ENCODE measurements at regions not wholly inside any gene's neighbourhood (a gene's known extent, or its start where the extent isn't known, plus 50 kb on each side); places are given as distances from the start of the nearest gene placed in this dataset.
A peak's percentile ranks its signal among the peaks of the same experiment; 100 is the strongest.
"Not testable (repeated sequence)": the region's sequence is repeated elsewhere in the genome, so short reads cannot be mapped to it uniquely, and the experiment has no call there.

DNA sequence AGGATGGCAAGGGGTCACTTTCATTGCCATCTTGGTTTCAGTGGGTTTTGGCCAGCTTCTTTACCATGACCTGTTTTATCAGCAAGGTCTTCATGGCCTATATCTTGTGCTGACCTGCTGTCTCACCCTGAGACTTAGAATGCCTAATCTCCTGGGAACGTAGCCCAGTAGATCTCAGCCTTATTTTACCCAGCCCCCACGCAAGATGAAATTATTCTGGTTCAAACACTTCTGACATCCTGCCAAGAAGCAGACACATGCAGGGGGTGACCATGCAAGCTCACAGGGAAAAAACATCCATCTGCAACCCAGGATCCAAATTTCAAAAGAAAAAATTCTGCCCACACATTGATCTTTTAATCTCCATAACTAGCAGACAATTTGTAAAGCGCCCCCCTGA, 88.4 kb upstream of the EEPD1 start:
- Histone ChIP-seq H3K9me3 (no peaks in the 10 kb centered on the region), H3K4me3 (no peak overlapping the region), H3K4me1 (no peaks in the 10 kb centered on the region), H3K27ac (no peak overlapping the region), H3K27me3 (no peaks in the 10 kb centered on the region), H3K36me3 (no peaks in the 10 kb centered on the region)
- DNase-seq = no peak
- WGBS, 5 donors = 51 to 68% (median 54%) methylated on average over 3 of the region's 3 CpGs
- intact Hi-C loops (cut with DNase I; ENCODE audit: low total_unique reads) = no loop called here
- peak in 1 of 3 donors; percentile 24 for TF ChIP-seq POLR2AphosphoS5 (IDR thresholded peaks at IDR 0.05)
- TF ChIP-seq EP300 (IDR thresholded peaks at IDR 0.05) = no peak

DNA sequence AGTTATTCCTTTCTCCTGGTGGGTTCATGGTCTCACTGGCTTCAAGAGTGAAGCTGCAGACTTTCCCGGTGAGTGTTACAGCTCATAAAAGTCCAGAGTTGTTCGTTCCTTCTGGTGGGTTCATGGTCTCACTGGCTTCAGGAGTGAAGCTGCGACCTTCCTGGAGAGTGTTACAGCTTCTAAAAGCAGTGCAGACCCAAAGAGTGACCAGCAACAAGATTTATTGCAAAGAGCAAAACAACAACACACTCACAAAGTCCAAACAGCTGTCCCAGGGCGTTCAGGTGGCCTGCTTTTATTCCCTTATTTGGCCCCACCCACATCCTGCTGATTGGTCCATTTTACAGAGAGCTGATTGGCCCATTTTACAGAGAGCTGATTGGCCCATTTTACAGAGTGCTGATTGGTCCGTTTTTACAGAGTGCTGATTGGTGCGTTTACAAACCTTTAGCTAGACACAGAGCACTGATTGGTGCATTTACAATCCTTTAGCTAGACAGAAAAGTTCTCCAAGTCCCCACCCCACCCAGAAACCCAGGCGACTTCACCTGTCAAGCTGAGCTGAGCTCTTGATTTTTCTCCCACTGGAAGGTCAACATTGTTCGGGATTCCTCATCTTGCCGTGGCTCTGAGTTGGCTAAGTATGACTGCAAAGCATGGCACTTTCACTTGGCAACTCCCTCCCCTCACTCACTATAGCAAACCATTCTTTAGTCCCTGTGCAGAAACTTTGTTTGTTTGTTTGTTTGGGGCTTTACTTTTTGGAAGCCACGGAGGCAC, 87.3 kb upstream of the EEPD1 start:
- H3K9me3 ChIP-seq; intact Hi-C loops (cut with DNase I; ENCODE audit: low total_unique reads); DNase-seq; H3K36me3 ChIP-seq; H3K4me3 ChIP-seq; H3K4me1 ChIP-seq; H3K27me3 ChIP-seq; H3K27ac ChIP-seq: not testable (repeated sequence)
- WGBS, 5 donors = 89 to 95% (median 90%) methylated on average over 10 of the region's 10 CpGs

DNA sequence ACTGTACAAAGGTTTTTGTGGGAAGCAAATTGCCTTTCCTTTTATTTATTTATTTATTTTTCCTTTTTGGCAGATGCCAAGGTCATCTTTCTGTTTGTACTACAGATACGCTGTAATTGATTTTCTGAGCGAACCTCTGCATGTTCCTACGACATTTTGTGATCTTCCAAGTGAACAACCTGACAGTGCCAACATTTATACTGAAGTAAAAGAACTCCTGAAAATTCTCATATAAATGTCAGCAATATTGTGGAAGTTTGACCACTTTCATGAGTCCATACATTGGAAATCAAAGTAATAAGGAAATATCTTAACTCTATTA, 86.8 kb upstream of the EEPD1 start:
- Histone ChIP-seq H3K36me3 (no peaks in the 10 kb centered on the region), H3K4me3 (no peak overlapping the region), H3K9me3 (no peaks in the 10 kb centered on the region), H3K27ac (no peak overlapping the region), H3K4me1 (no peaks in the 10 kb centered on the region), H3K27me3 (no peaks in the 10 kb centered on the region)
- TF ChIP-seq POLR2A (IDR thresholded peaks at IDR 0.05) (no peak), EP300 (IDR thresholded peaks at IDR 0.05) (no peak), POLR2AphosphoS5 (IDR thresholded peaks at IDR 0.05) (no peak)
- TF ChIP-seq, protein P1, sequence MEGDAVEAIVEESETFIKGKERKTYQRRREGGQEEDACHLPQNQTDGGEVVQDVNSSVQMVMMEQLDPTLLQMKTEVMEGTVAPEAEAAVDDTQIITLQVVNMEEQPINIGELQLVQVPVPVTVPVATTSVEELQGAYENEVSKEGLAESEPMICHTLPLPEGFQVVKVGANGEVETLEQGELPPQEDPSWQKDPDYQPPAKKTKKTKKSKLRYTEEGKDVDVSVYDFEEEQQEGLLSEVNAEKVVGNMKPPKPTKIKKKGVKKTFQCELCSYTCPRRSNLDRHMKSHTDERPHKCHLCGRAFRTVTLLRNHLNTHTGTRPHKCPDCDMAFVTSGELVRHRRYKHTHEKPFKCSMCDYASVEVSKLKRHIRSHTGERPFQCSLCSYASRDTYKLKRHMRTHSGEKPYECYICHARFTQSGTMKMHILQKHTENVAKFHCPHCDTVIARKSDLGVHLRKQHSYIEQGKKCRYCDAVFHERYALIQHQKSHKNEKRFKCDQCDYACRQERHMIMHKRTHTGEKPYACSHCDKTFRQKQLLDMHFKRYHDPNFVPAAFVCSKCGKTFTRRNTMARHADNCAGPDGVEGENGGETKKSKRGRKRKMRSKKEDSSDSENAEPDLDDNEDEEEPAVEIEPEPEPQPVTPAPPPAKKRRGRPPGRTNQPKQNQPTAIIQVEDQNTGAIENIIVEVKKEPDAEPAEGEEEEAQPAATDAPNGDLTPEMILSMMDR (IDR thresholded peaks at IDR 0.05) = no peak
- 82 to 91% (median 87%) methylated on average over 3 of the region's 3 CpGs for WGBS, 5 donors
- intact Hi-C loops (cut with DNase I; ENCODE audit: low total_unique reads) = no loop called here
- no peak for DNase-seq

DNA sequence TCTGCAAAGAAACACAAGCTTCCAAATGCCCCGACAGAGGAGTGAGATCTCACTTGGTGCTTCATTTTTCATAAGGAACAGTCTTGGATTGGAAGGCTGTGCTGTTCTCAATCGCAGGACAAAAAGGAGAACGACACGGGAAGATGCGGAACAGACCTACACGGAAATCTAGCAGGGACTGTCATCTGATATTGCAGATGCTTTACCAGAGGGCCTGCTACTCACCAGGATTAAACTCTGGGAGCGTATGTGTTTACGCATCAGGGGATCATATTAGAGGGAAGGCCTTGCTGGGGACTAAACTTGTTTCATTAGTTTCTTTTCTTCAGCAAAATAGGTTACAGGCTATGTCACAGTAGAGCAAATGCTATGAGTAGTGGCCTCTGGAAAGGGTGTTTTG, 82.8 kb upstream of the EEPD1 start:
- intact Hi-C loops (cut with DNase I; ENCODE audit: low total_unique reads) = no loop called here
- H3K9me3 ChIP-seq = no peaks in the 10 kb centered on the region
- TF ChIP-seq, protein P1 (IDR thresholded peaks at IDR 0.05) = no peak
- TF ChIP-seq EP300 (IDR thresholded peaks at IDR 0.05) = no peak
- no peak for TF ChIP-seq POLR2A (IDR thresholded peaks at IDR 0.05)
- no peak for TF ChIP-seq POLR2AphosphoS5 (IDR thresholded peaks at IDR 0.05)
- H3K4me1 ChIP-seq = no peaks in the 10 kb centered on the region
- H3K4me3 ChIP-seq = no peak overlapping the region
- 71 to 85% (median 82%) methylated on average over 8 of the region's 8 CpGs for WGBS, 5 donors
- no peaks in the 10 kb centered on the region for H3K36me3 ChIP-seq
- no peak overlapping the region for H3K27ac ChIP-seq
- no peak for DNase-seq
- H3K27me3 ChIP-seq = no peaks in the 10 kb centered on the region

DNA sequence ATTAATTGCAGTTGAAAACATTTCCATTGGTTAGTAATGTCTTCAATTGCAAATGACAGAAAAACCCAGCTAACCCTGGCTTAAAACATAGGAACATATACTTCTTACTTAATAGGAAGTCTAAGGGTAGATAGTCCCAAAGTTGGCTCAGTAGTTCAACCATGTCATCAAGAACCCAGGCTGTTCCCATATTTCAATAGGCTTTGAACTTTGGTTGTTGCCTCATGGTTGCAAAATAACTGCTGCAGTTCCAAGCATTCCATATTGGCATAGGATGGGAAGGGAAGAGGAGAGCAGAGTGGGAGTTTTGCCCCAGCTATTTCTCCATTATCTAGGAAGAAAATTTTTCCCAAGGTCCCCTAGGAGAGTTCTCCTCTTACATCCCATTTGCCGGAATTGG, 81.4 kb upstream of the EEPD1 start:
- intact Hi-C loops (cut with DNase I; ENCODE audit: low total_unique reads) = no loop called here
- 96 to 100% (median 98%) methylated on average over 1 of the region's 1 CpG for WGBS, 5 donors
- Histone ChIP-seq H3K27ac (no peak overlapping the region), H3K36me3 (no peaks in the 10 kb centered on the region), H3K9me3 (no peaks in the 10 kb centered on the region), H3K27me3 (no peaks in the 10 kb centered on the region), H3K4me3 (no peak overlapping the region), H3K4me1 (no peaks in the 10 kb centered on the region)
- DNase-seq = no peak
- TF ChIP-seq POLR2A (IDR thresholded peaks at IDR 0.05) (no peak), EP300 (IDR thresholded peaks at IDR 0.05) (no peak), POLR2AphosphoS5 (IDR thresholded peaks at IDR 0.05) (no peak)
- TF ChIP-seq, protein P1 (IDR thresholded peaks at IDR 0.05) = no peak

Measured in stomach (tissue), 8 donors.